ENCODE measurements at regions not wholly inside any gene's neighbourhood (a gene's known extent, or its start where the extent isn't known, plus 50 kb on each side); places are given as distances from the start of the nearest gene placed in this dataset.

GRCh38 chr13:30097701-30098100 lies 209.7 kb downstream of the KATNAL1 start:
- no peak for TF ChIP-seq CTCF (IDR thresholded peaks at IDR 0.05)
- TF ChIP-seq POLR2AphosphoS5 (IDR thresholded peaks at IDR 0.05), result no peak
- no peak for TF ChIP-seq POLR2A (IDR thresholded peaks at IDR 0.05)
- TF ChIP-seq EP300 (IDR thresholded peaks at IDR 0.05), result no peak

Data from upper lobe of left lung (tissue), 4 donors.